ENCODE measurements at regions not wholly inside any gene's neighbourhood (a gene's known extent, or its start where the extent isn't known, plus 50 kb on each side); places are given as distances from the start of the nearest gene placed in this dataset.

GRCh38 chr9:81480828-81481604, 208.3 kb downstream of the TLE1 start:
- no peak for DNase-seq

DNA sequence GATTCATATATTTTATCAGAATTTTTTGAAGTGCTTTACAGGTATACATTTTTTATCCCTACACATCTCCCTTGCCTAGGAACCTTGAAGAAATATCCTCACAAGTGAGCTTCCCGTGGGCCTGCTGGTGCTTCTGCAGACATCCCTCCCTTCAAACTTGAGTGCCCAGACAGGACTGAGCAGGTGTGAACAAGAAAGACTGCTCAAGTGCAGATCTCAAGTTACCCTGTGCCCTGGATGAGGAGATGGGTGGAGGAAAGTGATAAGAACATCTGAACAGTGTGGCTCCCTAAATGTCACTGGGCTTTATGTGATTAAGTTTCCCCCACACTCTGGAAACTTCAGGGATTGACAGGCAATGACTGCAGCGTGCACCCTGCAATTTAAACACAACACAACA, 209.8 kb downstream of the TLE1 start:
- DNase-seq: no peak

GRCh38 chr9:81477669-81478068, 211.7 kb downstream of the TLE1 start:
- no peak for DNase-seq

DNA sequence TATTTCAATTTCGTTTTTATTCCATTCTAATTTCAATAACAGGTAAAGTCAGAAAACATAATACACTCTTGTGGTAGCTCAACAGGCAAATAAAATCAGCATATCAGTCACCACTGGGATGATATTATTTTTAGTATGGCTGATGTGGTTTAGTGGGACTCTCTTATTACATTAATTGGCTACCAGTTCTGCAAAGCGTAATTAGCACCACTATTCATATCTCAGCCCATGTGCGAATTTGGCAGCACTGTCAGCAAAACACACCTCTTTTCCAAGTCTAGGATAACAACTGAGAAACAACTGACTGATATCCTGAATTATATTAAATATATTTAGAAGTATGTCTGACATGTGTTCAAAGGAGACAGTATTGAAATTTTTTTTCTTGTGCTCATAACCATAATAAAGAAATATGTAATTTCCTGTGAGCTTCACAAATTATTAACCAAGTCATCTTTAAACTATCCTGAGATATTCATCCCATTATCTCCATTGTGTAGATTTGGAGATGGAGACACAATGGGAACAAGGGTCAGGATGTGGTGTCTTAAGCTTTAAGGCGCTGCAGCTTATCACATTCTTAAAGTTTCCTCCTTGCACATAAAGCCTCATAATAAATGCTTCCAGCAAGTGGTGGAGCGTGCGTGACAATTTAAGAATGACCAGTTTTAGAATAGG, 212.4 kb downstream of the TLE1 start:
- DNase-seq: no peak

GRCh38 chr9:81474792-81475191, 214.6 kb downstream of the TLE1 start:
- DNase-seq: no peak

DNA sequence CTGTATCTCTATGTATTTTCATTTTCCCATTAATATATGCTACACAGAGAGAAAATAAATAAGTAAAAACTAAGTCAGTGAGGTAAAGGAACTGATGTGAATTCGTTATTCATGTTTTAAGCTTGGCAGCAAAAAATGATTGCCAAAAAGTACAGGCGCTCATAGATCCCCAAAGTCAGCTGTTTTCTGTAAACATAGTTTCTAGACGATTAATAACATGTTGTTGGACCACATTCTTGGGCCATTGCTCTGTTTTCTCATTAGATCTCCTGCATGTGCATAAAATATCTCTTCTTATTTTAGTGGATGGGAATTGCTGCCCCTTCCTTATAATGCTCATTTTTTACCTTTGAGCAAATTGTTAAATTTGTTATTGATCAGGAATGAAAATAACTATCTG, 215.2 kb downstream of the TLE1 start:
- DNase-seq: no peak

DNA sequence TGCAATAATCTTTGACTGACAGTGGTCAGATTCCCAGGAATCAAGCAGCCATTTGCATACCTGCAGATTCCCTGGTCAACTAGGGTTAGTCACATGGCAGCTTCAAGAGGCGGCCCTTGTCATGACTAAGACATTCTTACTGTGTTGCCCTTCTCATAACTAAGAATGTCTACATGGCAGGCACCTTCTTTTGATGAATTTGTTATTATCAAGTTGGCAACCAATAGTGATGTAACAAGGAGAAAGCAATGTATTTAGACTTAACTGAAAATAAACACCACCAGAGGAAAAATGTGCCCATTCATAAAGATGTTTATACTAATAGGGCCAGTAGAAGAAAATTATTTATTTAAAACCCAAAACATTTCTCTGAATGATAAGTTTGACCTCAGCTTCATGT, 215.6 kb downstream of the TLE1 start:
- no peak for DNase-seq

DNA sequence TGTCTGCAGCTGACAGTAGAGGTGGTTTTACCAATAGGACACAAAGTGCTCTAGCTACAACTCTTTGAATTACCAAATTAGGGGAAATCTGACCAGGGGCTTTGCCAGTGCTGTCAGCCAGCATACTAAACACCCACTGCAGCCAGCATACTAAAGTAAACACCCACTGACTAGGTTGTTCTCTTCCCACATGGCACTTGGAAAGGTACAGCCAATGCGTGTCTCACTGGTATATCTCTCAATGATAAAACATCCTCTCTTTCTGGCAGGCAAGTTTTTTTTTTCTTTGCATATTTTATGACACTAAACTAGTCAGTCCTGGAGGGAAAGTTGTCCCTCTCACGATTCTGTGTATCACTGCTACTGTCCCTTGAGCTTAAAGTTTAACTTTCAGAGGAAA, 216.1 kb downstream of the TLE1 start:
- DNase-seq: no peak

DNA sequence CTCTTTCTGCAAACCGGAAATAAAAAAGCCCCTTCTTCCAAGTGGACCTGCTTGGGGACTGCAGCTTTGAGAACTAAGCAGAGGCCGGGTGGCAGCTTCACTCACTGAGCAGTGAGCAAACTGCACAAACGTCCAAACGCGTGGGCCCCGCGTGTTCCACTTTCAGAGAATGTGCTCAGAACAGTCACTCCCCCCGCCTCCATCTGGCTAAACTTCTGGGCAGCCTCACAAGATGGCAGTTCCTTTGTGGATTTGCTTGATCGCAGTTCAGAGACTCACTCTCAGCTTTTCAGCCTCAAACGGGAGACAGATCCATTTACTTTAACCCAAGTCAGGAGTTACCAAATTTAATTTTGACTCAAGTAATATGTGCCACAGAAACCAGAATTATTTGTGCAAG, 216.6 kb downstream of the TLE1 start:
- DNase-seq: no peak

DNA sequence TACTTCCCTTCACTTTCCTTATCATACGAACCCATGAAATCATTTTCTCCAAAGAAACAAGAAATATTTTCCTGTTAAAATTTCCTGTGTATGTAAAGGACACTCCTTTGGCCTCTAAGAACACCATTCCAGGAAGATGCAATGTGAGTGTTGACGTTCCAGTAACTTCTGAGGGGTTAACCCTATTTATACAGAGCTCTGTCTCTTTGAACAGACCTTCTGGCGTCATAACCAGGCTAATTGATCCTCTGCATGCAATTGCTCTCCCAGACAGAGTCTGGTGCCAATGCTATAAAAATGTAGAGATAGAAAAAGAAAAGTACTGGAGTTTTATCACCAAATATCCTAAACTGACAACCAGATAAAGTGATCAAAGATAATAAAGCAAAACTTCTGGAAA, 218.5 kb downstream of the TLE1 start:
- no peak for DNase-seq

GRCh38 chr9:81468084-81468595, 221.2 kb downstream of the TLE1 start:
- DNase-seq: no peak

DNA sequence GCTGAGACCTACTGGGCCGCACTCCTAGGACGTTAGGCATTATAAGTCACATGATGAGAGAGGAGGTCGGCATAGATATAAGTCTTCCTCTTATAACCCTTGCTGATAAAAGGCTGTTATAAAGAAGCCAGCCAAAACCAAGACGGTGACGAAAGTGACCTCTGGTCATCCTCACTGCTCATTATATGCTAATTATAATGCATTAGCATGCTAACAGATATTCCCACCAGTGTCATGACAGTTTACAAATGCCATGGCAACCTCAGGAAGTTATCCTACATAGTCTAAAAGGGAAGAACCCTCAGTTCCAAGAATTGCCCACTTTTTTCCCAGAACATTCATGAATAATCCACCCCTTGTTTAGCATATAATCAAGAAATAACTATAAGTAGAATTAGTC, 222.4 kb downstream of the TLE1 start:
- DNase-seq: no peak

DNA sequence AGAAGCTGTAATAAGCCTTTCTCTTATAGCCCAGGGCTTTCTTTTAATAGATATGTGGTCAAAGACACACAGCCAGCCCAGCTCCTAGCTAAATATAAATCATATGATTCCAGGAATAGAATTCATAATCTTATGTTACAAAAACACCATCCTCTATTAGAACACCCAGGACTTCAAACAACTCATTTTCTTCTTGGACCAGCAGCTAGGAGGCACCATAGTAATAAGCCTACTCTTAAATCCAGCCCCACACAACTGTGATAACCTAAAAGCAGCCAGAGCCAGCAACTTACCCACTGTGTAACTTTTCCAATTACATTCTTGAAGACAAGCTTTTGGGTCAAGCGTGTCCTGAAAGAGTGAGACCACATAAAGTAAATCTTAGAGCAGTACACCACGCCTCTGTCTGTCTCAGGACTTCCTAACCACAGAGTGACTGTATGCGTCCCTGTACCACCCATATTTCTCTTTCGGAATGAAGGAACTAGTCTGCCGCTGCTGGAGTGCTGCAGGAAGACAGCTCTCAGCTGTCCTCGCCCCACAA, 223.8 kb downstream of the TLE1 start:
- no peak for DNase-seq

- DNase-seq: no peak
Observed at GRCh38 chr9:81462801-81463200, 226.5 kb downstream of the TLE1 start.

- DNase-seq: no peak
Observed at GRCh38 chr9:81461196-81461595, 228.2 kb downstream of the TLE1 start.

GRCh38 chr9:81460693-81461092, 228.7 kb downstream of the TLE1 start:
- no peak for DNase-seq

DNA sequence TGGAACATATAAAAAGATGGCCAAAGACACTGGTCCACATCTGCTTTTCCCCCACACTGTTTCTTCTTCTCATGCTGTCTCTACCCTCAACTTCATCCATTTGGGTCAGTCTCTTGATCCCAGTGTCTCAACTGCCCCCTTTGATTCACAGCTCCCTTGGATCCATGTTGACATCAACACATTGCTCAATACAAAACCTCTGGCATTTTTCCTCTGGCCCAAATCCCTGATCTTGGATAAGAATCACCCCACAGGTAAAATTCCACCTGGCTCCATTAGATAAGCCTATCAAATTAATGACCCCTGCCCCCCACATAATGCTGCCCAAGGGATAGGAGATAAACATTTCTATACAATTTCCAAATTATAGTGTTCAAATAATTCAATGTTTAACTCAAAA, 229.8 kb downstream of the TLE1 start:
- DNase-seq: no peak

- DNase-seq: no peak
Observed at GRCh38 chr9:81456431-81457006, 232.8 kb downstream of the TLE1 start.

- no peak for DNase-seq
Observed at GRCh38 chr9:81455462-81456219, 233.7 kb downstream of the TLE1 start.

- no peak for DNase-seq
Observed at GRCh38 chr9:81445331-81445921, 243.9 kb downstream of the TLE1 start.

GRCh38 chr9:81431641-81432040, 257.7 kb downstream of the TLE1 start:
- DNase-seq: no peak

- DNase-seq: no peak
Observed at GRCh38 chr9:81430727-81431126, 258.6 kb downstream of the TLE1 start.

GRCh38 chr9:81427870-81428269, 261.5 kb downstream of the TLE1 start:
- DNase-seq: no peak
